H1 (cell line): ENCODE measurements at regions not wholly inside any gene's neighbourhood (a gene's known extent, or its start where the extent isn't known, plus 50 kb on each side); places are given as distances from the start of the nearest gene placed in this dataset.

ENCODE experiments used
- CTCF ChIA-PET: fragments of 300-600 bp; sonication (Branson Sonifier 250); formaldehyde crosslinking; loops from one replicate; lab custom pipeline; 2021; ENCODE audit not compliant: partially characterized antibody; lab: Charles Lee
- POLR2A ChIA-PET: fragments of 300-600 bp; sonication (Branson Sonifier 250); formaldehyde crosslinking; loops from one replicate; lab custom pipeline; 2021; ENCODE audit warnings: inconsistent platforms; ENCODE audit not compliant: partially characterized antibody; lab: Charles Lee
- DNase-seq, 2 experiments: peaks; one replicate each; pipeline versions ENCODE4 v3.0.0 to v3.0.0-alpha.2; 2010 to 2022; ENCODE audit warnings: low spot score in 2 of 2, low read depth in 1 of 2, mixed read lengths in 1 of 2
- FAIRE-seq: peaks from 2 replicates; lab custom pipeline; 2011; peaks lifted over from hg19 to GRCh38; lab: Jason Lieb, UNC
- H2AFZ ChIP-seq: 2 replicates; pipeline ENCODE4 v1.8.1; 2012; ENCODE audit warnings: low read length, inconsistent platforms
- H2AK5ac ChIP-seq: 2 replicates; pipeline ENCODE4 v1.6.1; 2013; ENCODE audit warnings: low read depth, low read length
- H2BK120ac ChIP-seq: replicated peaks from 2 replicates; pipeline ENCODE3; 2013; ENCODE audit warnings: low read depth, low read length, inconsistent platforms
- H2BK12ac ChIP-seq: 2 replicates; pipeline ENCODE4 v1.6.1; 2013; ENCODE audit warnings: low read depth, low read length
- H2BK15ac ChIP-seq: 2 replicates; pipeline ENCODE4 v1.6.1; 2013; ENCODE audit warnings: low read length
- H2BK20ac ChIP-seq: 2 replicates; pipeline ENCODE4 v1.6.1; 2013; ENCODE audit warnings: low read length
- H2BK5ac ChIP-seq: 2 replicates; pipeline ENCODE4 v1.6.1; 2013; ENCODE audit warnings: low read depth, low read length
- H3K14ac ChIP-seq: 2 replicates; pipeline ENCODE4 v1.6.1; 2013; ENCODE audit warnings: inconsistent platforms; ENCODE audit not compliant: insufficient read length
- H3K18ac ChIP-seq: 2 replicates; pipeline ENCODE4 v1.6.1; 2013; ENCODE audit warnings: low read length; ENCODE audit errors: extremely low read depth
- H3K23ac ChIP-seq: 2 replicates; pipeline ENCODE4 v1.6.1; 2013; ENCODE audit warnings: inconsistent platforms; ENCODE audit not compliant: insufficient read length
- H3K23me2 ChIP-seq: 2 replicates; pipeline ENCODE4 v1.6.1; 2013; ENCODE audit warnings: low read depth, low read length
- H3K27ac ChIP-seq: 2 replicates; pipeline ENCODE4 v1.6.1; 2011; ENCODE audit warnings: low read depth, low read length, inconsistent platforms
- H3K27me3 ChIP-seq, 4 experiments: replicated peaks in 1 of 4; 1 replicate in 1 of 4; 2 replicates in 3 of 4; pipeline versions ENCODE4 v1.6.1 to v1.8.1; 2011 to 2013; ENCODE audit warnings: low read length in 3 of 4, mild to moderate bottlenecking in 3 of 4, inconsistent platforms in 2 of 4, mixed read lengths in 2 of 4, moderate library complexity in 1 of 4; ENCODE audit not compliant: control insufficient read depth in 3 of 4, insufficient read depth in 3 of 4; ENCODE audit errors: extremely low read depth in 1 of 4
- H3K36me3 ChIP-seq, 4 experiments: 2 replicates each; pipeline versions ENCODE4 v1.6.1 to v1.8.1; 2011 to 2013; ENCODE audit warnings: mild to moderate bottlenecking in 4 of 4, low read length in 3 of 4, moderate library complexity in 2 of 4, control low read depth in 1 of 4, inconsistent platforms in 1 of 4; ENCODE audit not compliant: insufficient read depth in 4 of 4, control insufficient read depth in 2 of 4
- H3K4ac ChIP-seq: replicated peaks from 2 replicates; pipeline ENCODE3; 2013; ENCODE audit warnings: low read length, low read depth, mixed read lengths, inconsistent platforms; ENCODE audit not compliant: insufficient read length
- H3K4me1 ChIP-seq, 4 experiments: replicated peaks in 1 of 4; 1 replicate in 1 of 4; 2 replicates in 3 of 4; pipeline versions ENCODE4 v1.6.1 to v1.8.1; 2011 to 2013; ENCODE audit warnings: low read length in 3 of 4, inconsistent platforms in 2 of 4, mixed read lengths in 1 of 4; ENCODE audit not compliant: insufficient read depth in 4 of 4, control insufficient read depth in 3 of 4
- H3K4me2 ChIP-seq, 2 experiments: 2 replicates each; pipeline versions ENCODE4 v1.6.1 to v1.8.1; 2011 to 2013; ENCODE audit warnings: low read depth in 2 of 2, low read length in 2 of 2, control low read depth in 1 of 2, inconsistent platforms in 1 of 2, mild to moderate bottlenecking in 1 of 2; ENCODE audit not compliant: insufficient read depth in 1 of 2
- H3K4me3 ChIP-seq, 4 experiments: fragments of 200-600, 300-600 bp in 1 of 4; sonication (generic), shearing (Covaris generic), sonication (Bioruptor Twin) in 1 of 4; 2 replicates each; pipeline versions ENCODE4 v1.5.1 to v1.8.1; 2011 to 2016; ENCODE audit warnings: low read length in 4 of 4, low read depth in 3 of 4, control low read depth in 2 of 4, inconsistent platforms in 2 of 4, mild to moderate bottlenecking in 2 of 4, mixed read lengths in 1 of 4, moderate library complexity in 1 of 4; ENCODE audit not compliant: insufficient read depth in 2 of 4; ENCODE audit errors: extremely low read depth in 1 of 4
- H3K56ac ChIP-seq: replicated peaks from 2 replicates; pipeline ENCODE3; 2013; ENCODE audit warnings: low read depth, mild to moderate bottlenecking, mixed read lengths, low read length, inconsistent platforms; ENCODE audit not compliant: insufficient read length
- H3K79me1 ChIP-seq: 2 replicates; pipeline ENCODE4 v1.6.1; 2013; ENCODE audit warnings: low read depth, low read length, control low read depth
- H3K79me2 ChIP-seq, 2 experiments: 2 replicates each; pipeline versions ENCODE4 v1.6.1 to v1.8.1; 2012 to 2013; ENCODE audit warnings: low read length in 2 of 2, mild to moderate bottlenecking in 2 of 2, inconsistent platforms in 1 of 2; ENCODE audit not compliant: insufficient read depth in 2 of 2, control insufficient read depth in 1 of 2
- H3K9ac ChIP-seq, 4 experiments: replicated peaks in 1 of 4; 1 replicate in 1 of 4; 2 replicates in 3 of 4; pipeline versions ENCODE4 v1.6.1 to v1.8.1; 2011 to 2013; ENCODE audit warnings: low read depth in 3 of 4, low read length in 3 of 4, control low read depth in 2 of 4, mild to moderate bottlenecking in 2 of 4, moderate library complexity in 2 of 4, inconsistent platforms in 1 of 4; ENCODE audit errors: extremely low read depth in 1 of 4
- H3K9me3 ChIP-seq, 2 experiments: 2 replicates each; pipeline versions ENCODE4 v1.6.1 to v1.8.1; 2012 to 2013; ENCODE audit warnings: mild to moderate bottlenecking in 2 of 2, moderate library complexity in 2 of 2, control low read depth in 1 of 2, inconsistent platforms in 1 of 2, low read depth in 1 of 2, low read length in 1 of 2, mixed read lengths in 1 of 2; ENCODE audit not compliant: insufficient read depth in 2 of 2
- H4K20me1 ChIP-seq, 2 experiments: replicated peaks in 1 of 2; 2 replicates each; pipeline versions ENCODE3 to v1.8.1; 2011 to 2013; ENCODE audit warnings: inconsistent platforms in 2 of 2, low read length in 2 of 2, mild to moderate bottlenecking in 1 of 2; ENCODE audit not compliant: insufficient read depth in 2 of 2, control insufficient read depth in 1 of 2
- H4K5ac ChIP-seq: 2 replicates; pipeline ENCODE4 v1.6.1; 2013; ENCODE audit warnings: low read length, low read depth, mixed read lengths, inconsistent platforms; ENCODE audit not compliant: insufficient read length
- H4K8ac ChIP-seq: 2 replicates; pipeline ENCODE4 v1.8.0; 2013; ENCODE audit warnings: mild to moderate bottlenecking, moderate library complexity, low read length, inconsistent platforms; ENCODE audit not compliant: insufficient read depth; ENCODE audit errors: extremely low read depth
- H4K91ac ChIP-seq: replicated peaks from 2 replicates; pipeline ENCODE3; 2013; ENCODE audit warnings: low read length, mixed read lengths, inconsistent platforms; ENCODE audit not compliant: insufficient read length
- ASH2L ChIP-seq: fragments of 200-600, 300-600 bp; sonication (generic); IDR thresholded peaks from one replicate; pipeline ENCODE4 v1.7.1; 2017; ENCODE audit warnings: low read length
- CEBPB ChIP-seq: IDR thresholded peaks from 2 replicates; pipeline ENCODE4 v1.6.1; 2012; ENCODE audit warnings: low read depth, low read length
- CTBP2 ChIP-seq: IDR thresholded peaks from 2 replicates; pipeline ENCODE4 v1.7.0; 2011; ENCODE audit warnings: borderline replicate concordance, mild to moderate bottlenecking, moderate library complexity, mixed read lengths, low read length; ENCODE audit not compliant: insufficient read depth, insufficient read length
- FOSL1 ChIP-seq: IDR thresholded peaks from 2 replicates; pipeline ENCODE4 v1.6.1; 2011; ENCODE audit warnings: mild to moderate bottlenecking, low read depth, low read length, moderate library complexity; ENCODE audit not compliant: insufficient read depth
- GABPA ChIP-seq: IDR thresholded peaks from 2 replicates; pipeline ENCODE4 v1.6.1; 2011; ENCODE audit warnings: mild to moderate bottlenecking, low read length, moderate library complexity, borderline replicate concordance; ENCODE audit not compliant: insufficient read depth
- GTF2F1 ChIP-seq: IDR thresholded peaks from 2 replicates; pipeline ENCODE4 v1.6.1; 2012; ENCODE audit warnings: low read depth, low read length, improper control_type of control experiment, borderline replicate concordance
- NRF1 ChIP-seq: IDR thresholded peaks from 2 replicates; pipeline ENCODE4 v1.6.1; 2011; ENCODE audit warnings: mild to moderate bottlenecking, low read depth, low read length, improper control_type of control experiment
- PHF8 ChIP-seq: fragments of 200-600 bp; sonication (generic); conservative IDR thresholded peaks from 2 replicates; pipeline ENCODE4 v1.7.1; 2012; ENCODE audit warnings: low read depth, mild to moderate bottlenecking, inconsistent platforms, low read length, moderate library complexity
- RFX5 ChIP-seq: IDR thresholded peaks from 2 replicates; pipeline ENCODE4 v1.6.1; 2011; ENCODE audit warnings: low read depth, low read length, improper control_type of control experiment, borderline replicate concordance
- RXRA ChIP-seq: IDR thresholded peaks from 2 replicates; pipeline ENCODE4 v1.6.1; 2011; ENCODE audit warnings: low read depth, mild to moderate bottlenecking, low read length, moderate library complexity; ENCODE audit not compliant: insufficient read depth
- SIN3A ChIP-seq, 2 experiments: IDR thresholded peaks in 1 of 2; conservative IDR thresholded peaks in 1 of 2; 2 replicates each; pipeline ENCODE4 v1.6.1; 2011 to 2012; ENCODE audit warnings: low read length in 2 of 2, improper control_type of control experiment in 1 of 2, low read depth in 1 of 2, mild to moderate bottlenecking in 1 of 2
- SIRT6 ChIP-seq: IDR thresholded peaks from one replicate; pipeline ENCODE4 v1.7.1; 2012; ENCODE audit warnings: low read length, inconsistent platforms
- SIX5 ChIP-seq: IDR thresholded peaks from 2 replicates; pipeline ENCODE4 v1.6.1; 2011; ENCODE audit warnings: mild to moderate bottlenecking, low read depth, low read length
- WGBS, 2 experiments: shearing (Covaris generic) in 1 of 2; methylation state at CpG; one replicate each; pipeline versions ENCODE4 v1.1.6 to v1.1.7; 2013 to 2015; ENCODE audit warnings: low lambda C conversion rate in 2 of 2, mixed read lengths in 2 of 2, inconsistent platforms in 1 of 2, low coverage in 1 of 2, missing lambda C conversion rate in 1 of 2; ENCODE audit not compliant: insufficient replicate concordance in 2 of 2, insufficient coverage in 1 of 2, insufficient read length in 1 of 2; ENCODE audit errors: extremely low coverage in 1 of 2, missing lambda C conversion rate in 1 of 2; 5-methylcytosine and 5-hydroxymethylcytosine counted together

DNA sequence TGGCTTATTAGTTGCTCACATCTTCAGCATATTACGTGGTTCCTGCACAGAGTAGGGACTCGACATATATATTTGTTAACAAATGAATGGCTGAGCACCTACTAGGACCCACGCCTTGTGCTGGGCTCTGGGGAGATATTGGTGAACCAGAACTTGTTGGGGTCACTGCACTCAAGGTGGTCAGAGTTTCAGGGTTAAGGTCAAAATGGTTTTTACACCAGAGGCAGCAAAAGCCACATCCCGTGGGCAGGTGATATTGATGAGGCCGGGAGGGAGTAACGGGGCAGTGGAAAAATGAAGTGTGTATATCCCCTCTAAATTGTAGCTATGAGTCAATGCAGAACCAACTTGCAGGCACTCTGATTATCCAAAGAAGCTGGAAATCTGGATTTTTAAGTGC is 136.5 kb upstream of the KLF4 start:
- Histone ChIP-seq H3K4ac (no peak overlapping the region), H2BK120ac (no peak overlapping the region), H2AK5ac (no peak overlapping the region), H3K14ac (no peak overlapping the region), H3K79me1 (no peaks in the 10 kb centered on the region), H3K27ac (no peak overlapping the region), H2BK12ac (no peak overlapping the region), H4K8ac (no peak overlapping the region), H3K9ac (no peak overlapping the region), H3K36me3 (no peaks in the 10 kb centered on the region), H2BK15ac (no peak overlapping the region), H2BK5ac (no peak overlapping the region), H4K91ac (no peak overlapping the region), H3K4me1 (peaks cover 0 to 3% (median under 1%) of the 10 kb centered on the region in 4 experiments; a peak in 3 of 7 replicates), H3K4me2 (no peak overlapping the region), H3K27me3 (no peaks in the 10 kb centered on the region), H3K56ac (no peak overlapping the region), H4K20me1 (no peaks in the 10 kb centered on the region), H3K23me2 (no peaks in the 10 kb centered on the region), H3K79me2 (no peaks in the 10 kb centered on the region), H3K23ac (no peak overlapping the region), H2AFZ (no peak overlapping the region), H3K4me3 (no peak overlapping the region), H2BK20ac (no peak overlapping the region), H4K5ac (no peak overlapping the region), H3K9me3 (no peaks in the 10 kb centered on the region), H3K18ac (no peak overlapping the region)
- TF ChIP-seq GTF2F1, result no peak
- no peak for TF ChIP-seq SIX5
- TF ChIP-seq CTBP2, result no peak
- no peak for TF ChIP-seq RXRA
- TF ChIP-seq SIN3A (conservative IDR thresholded peaks at IDR 0.05 in 1 of 2, IDR thresholded peaks at IDR 0.05 in 1 of 2; ENCODE audit: low read depth in 1 of 2, low read length in 2 of 2), result no peak
- no peak for TF ChIP-seq GABPA
- no peak for TF ChIP-seq ASH2L
- TF ChIP-seq RFX5, result no peak
- no peak for TF ChIP-seq CEBPB
- no peak for TF ChIP-seq FOSL1
- TF ChIP-seq NRF1, result no peak
- no peak for TF ChIP-seq PHF8
- no peak for TF ChIP-seq SIRT6
- CTCF ChIA-PET, result no interaction called here
- no peak for FAIRE-seq
- DNase-seq, result no peak
- POLR2A ChIA-PET, result no interaction called here
- whole genome bisulfite sequencing, 2 experiments, result 90% methylated on average over 6 of the region's 6 CpGs; no CpG with 5 or more reads in 1 of the 2 experiments
